ENCODE measurements at regions not wholly inside any gene's neighbourhood (a gene's known extent, or its start where the extent isn't known, plus 50 kb on each side); places are given as distances from the start of the nearest gene placed in this dataset.

- Histone ChIP-seq H3K14ac (replicated peaks; ENCODE audit: low read depth, low read length) (no peak overlapping the region), H3K4me1 (ENCODE audit: control insufficient read depth, insufficient read depth, low read length) (no peaks in the 10 kb centered on the region), H3K18ac (ENCODE audit: low read depth, low read length) (no peak overlapping the region), H2BK20ac (ENCODE audit: low read depth, low read length) (no peak overlapping the region), H3K56ac (ENCODE audit: extremely low read depth, insufficient read depth, low read length) (no peak overlapping the region), H2BK120ac (ENCODE audit: low read depth, low read length) (no peak overlapping the region), H3K79me1 (ENCODE audit: low read depth in 1 of 2, low read length in 2 of 2) (no peaks in the 10 kb centered on the region), H4K8ac (ENCODE audit: low read depth in 2 of 2, low read length in 2 of 2) (no peak overlapping the region), H3K23ac (ENCODE audit: low read depth, low read length) (no peak overlapping the region), H2AK9ac (replicated peaks; ENCODE audit: low read depth, low read length, poor library complexity) (no peak overlapping the region), H3K4ac (ENCODE audit: low read depth, low read length) (no peak overlapping the region), H3K4me2 (ENCODE audit: low read depth, low read length) (no peak overlapping the region), H3K9me1 (ENCODE audit: insufficient read depth, low read length) (no peaks in the 10 kb centered on the region), H3K9me3 (ENCODE audit: control insufficient read depth, insufficient read depth, low read length) (peaks cover 19% of the 10 kb centered on the region), H4K5ac (ENCODE audit: low read depth, low read length) (no peak overlapping the region), H4K20me1 (ENCODE audit: insufficient read depth, low read length) (no peaks in the 10 kb centered on the region), H2BK5ac (ENCODE audit: low read depth, low read length, poor library complexity, severe bottlenecking) (no peak overlapping the region), H3K9ac (ENCODE audit: low read depth, low read length) (no peak overlapping the region), H2AK5ac (ENCODE audit: low read depth, low read length) (no peak overlapping the region), H3K36me3 (ENCODE audit: control insufficient read depth, insufficient read depth, low read length) (no peaks in the 10 kb centered on the region), H3K4me3 (ENCODE audit: insufficient read depth, low read depth, low read length) (no peak overlapping the region), H2AFZ (replicated peaks; ENCODE audit: low read length, poor library complexity) (no peak overlapping the region), H4K91ac (ENCODE audit: insufficient read depth, low read depth, low read length) (no peak overlapping the region), H3K27ac (ENCODE audit: insufficient read depth, low read length) (no peak overlapping the region), H3K27me3 (ENCODE audit: control insufficient read depth, insufficient read depth, low read length) (no peaks in the 10 kb centered on the region), H2BK15ac (ENCODE audit: low read depth, low read length) (no peak overlapping the region)
- in situ Hi-C loops (cut with MboI; ENCODE audit: low sequenced_read_pairs) = no loop called here
- ATAC-seq (ENCODE audit: low read depth) (no peak), DNase-seq (no peak)
- CTCF ChIA-PET = no interaction called here
- BruUV-seq (replicated peaks) = no TSS peak
- POLR2A ChIA-PET (ENCODE audit: unreplicated experiment) = no interaction called here
- dilution Hi-C loops (cut with HindIII; ENCODE audit: low sequenced_read_pairs, unreplicated experiment) = no loop called here
- TF ChIP-seq CHD1 (IDR thresholded peaks at IDR 0.05; ENCODE audit: low read depth, low read length) = no peak
- TF ChIP-seq RFX5 (IDR thresholded peaks at IDR 0.05; ENCODE audit: low read depth, low read length) = no peak
- TF ChIP-seq MAFK (IDR thresholded peaks at IDR 0.05; ENCODE audit: low read depth, low read length) = no peak
- TF ChIP-seq POLR2A (IDR thresholded peaks at IDR 0.05; ENCODE audit: low read depth, low read length) = no peak
- no peak for TF ChIP-seq MAZ (IDR thresholded peaks at IDR 0.05; ENCODE audit: borderline replicate concordance, low read depth, low read length)
- no peak for TF ChIP-seq SMC3 (IDR thresholded peaks at IDR 0.05; ENCODE audit: low read depth, low read length)
- no peak for TF ChIP-seq ELK1 (IDR thresholded peaks at IDR 0.05; ENCODE audit: borderline replicate concordance, low read depth, low read length)
- TF ChIP-seq USF2 (IDR thresholded peaks at IDR 0.05; ENCODE audit: low read depth, low read length) = no peak
- TF ChIP-seq RCOR1 (IDR thresholded peaks at IDR 0.05; ENCODE audit: insufficient replicate concordance, low read length) = no peak
- no peak for TF ChIP-seq BHLHE40 (IDR thresholded peaks at IDR 0.05; ENCODE audit: low read depth, low read length)
- TF ChIP-seq RAD21 (IDR thresholded peaks at IDR 0.05; ENCODE audit: low read length) = no peak
- TF ChIP-seq NFE2L2 (IDR thresholded peaks at IDR 0.05; ENCODE audit: low read depth, low read length) = no peak
- TF ChIP-seq MXI1 (IDR thresholded peaks at IDR 0.05; ENCODE audit: borderline replicate concordance, low read depth, low read length) = no peak
- TF ChIP-seq FOS (IDR thresholded peaks at IDR 0.05; ENCODE audit: low read depth, low read length) = no peak
- TF ChIP-seq, protein P1, sequence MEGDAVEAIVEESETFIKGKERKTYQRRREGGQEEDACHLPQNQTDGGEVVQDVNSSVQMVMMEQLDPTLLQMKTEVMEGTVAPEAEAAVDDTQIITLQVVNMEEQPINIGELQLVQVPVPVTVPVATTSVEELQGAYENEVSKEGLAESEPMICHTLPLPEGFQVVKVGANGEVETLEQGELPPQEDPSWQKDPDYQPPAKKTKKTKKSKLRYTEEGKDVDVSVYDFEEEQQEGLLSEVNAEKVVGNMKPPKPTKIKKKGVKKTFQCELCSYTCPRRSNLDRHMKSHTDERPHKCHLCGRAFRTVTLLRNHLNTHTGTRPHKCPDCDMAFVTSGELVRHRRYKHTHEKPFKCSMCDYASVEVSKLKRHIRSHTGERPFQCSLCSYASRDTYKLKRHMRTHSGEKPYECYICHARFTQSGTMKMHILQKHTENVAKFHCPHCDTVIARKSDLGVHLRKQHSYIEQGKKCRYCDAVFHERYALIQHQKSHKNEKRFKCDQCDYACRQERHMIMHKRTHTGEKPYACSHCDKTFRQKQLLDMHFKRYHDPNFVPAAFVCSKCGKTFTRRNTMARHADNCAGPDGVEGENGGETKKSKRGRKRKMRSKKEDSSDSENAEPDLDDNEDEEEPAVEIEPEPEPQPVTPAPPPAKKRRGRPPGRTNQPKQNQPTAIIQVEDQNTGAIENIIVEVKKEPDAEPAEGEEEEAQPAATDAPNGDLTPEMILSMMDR (conservative IDR thresholded peaks at IDR 0.05; ENCODE audit: low read depth, low read length) = no peak
- no peak for TF ChIP-seq CEBPB (IDR thresholded peaks at IDR 0.05; ENCODE audit: low read depth, low read length)
- intact Hi-C loops (cut with micrococcal nuclease) = no loop called here
These were observed 817.7 kb downstream of the TBC1D22A start for GRCh38 chr22:47580121-47580520.

All from IMR-90 (cell line).